ENCODE measurements at regions not wholly inside any gene's neighbourhood (a gene's known extent, or its start where the extent isn't known, plus 50 kb on each side); places are given as distances from the start of the nearest gene placed in this dataset.

DNA sequence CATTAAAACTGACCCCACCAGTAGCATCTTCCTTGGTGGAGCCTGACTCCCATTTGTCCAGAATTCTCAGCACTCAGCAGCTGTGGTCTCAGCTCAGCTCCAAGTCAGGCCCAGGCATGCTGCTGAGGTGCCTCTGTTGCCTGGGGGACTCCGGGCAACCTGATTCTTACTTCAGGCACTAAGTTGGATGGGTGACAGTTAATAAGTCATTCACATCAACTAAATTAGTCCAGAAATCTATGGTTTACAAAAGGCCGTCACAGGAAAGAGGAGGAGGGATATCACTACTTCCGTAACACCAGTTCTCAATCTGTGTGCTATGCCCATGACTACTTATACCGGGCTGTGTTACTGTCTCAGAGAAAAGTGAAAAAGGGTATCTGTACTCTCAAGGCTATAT is 310.2 kb downstream of the SATB1 start:
- Histone ChIP-seq H3K4me2 (replicated peaks; ENCODE audit: low read depth, low read length, poor library complexity, severe bottlenecking) (no peak overlapping the region), H3K36me3 (replicated peaks in 1 of 2; ENCODE audit: control extremely low read depth in 1 of 2, control insufficient read depth in 1 of 2, extremely low read depth in 1 of 2, insufficient read depth in 2 of 2, low read length in 1 of 2) (no peaks in the 10 kb centered on the region), H3K9me3 (ENCODE audit: control extremely low read depth in 1 of 3, control insufficient read depth in 2 of 3, insufficient read depth in 1 of 3, low read length in 2 of 3) (no peaks in the 10 kb centered on the region), H3K27ac (ENCODE audit: low read length in 2 of 2) (no peak overlapping the region), H3K27me3 (replicated peaks in 1 of 4; ENCODE audit: control extremely low read depth in 1 of 4, control insufficient read depth in 3 of 4, insufficient read depth in 4 of 4, low read length in 3 of 4) (no peaks in the 10 kb centered on the region), H3K4me1 (ENCODE audit: control insufficient read depth in 2 of 2, insufficient read depth in 2 of 2, low read length in 2 of 2) (peaks cover 3 to 7% of the 10 kb centered on the region in 2 donors), H3K79me2 (ENCODE audit: control insufficient read depth, insufficient read depth, low read length) (no peaks in the 10 kb centered on the region), H3K9ac (ENCODE audit: low read length) (no peak overlapping the region), H3K4me3 (ENCODE audit: control extremely low read depth in 1 of 5, extremely low read depth in 1 of 5, insufficient read depth in 1 of 5, low read depth in 2 of 5, low read length in 4 of 5) (no peak overlapping the region), H2AFZ (ENCODE audit: insufficient read depth, low read depth, low read length, poor library complexity, severe bottlenecking) (no peak overlapping the region), H4K20me1 (ENCODE audit: control insufficient read depth, insufficient read depth, low read length, poor library complexity, severe bottlenecking) (no peaks in the 10 kb centered on the region)
- no CpG with 5 or more reads among the region's 4 CpGs for WGBS (ENCODE audit: insufficient coverage)
- CTCF ChIA-PET = no interaction called here
- POLR2A ChIA-PET = no interaction called here
- Mint-ChIP-seq H3K4me3 (no peak overlapping the region), H3K27ac (no peak overlapping the region), H3K27me3 (peaks cover 11% of the 10 kb centered on the region), H3K4me1 (peaks cover 8% of the 10 kb centered on the region), H3K9me3 (ENCODE audit: insufficient read depth) (no peaks in the 10 kb centered on the region)
- DNase-seq (no peak), ATAC-seq (ENCODE audit: low read depth) (no peak)
- no peak for TF ChIP-seq EZH2 (IDR thresholded peaks at IDR 0.05; ENCODE audit: borderline replicate concordance, insufficient read depth, low read depth, low read length, poor library complexity, severe bottlenecking)
- TF ChIP-seq CTCF (IDR thresholded peaks at IDR 0.05) = no peak
- intact Hi-C loops (cut with micrococcal nuclease) = no loop called here

- TF ChIP-seq EZH2 (IDR thresholded peaks at IDR 0.05; ENCODE audit: borderline replicate concordance, insufficient read depth, low read depth, low read length, poor library complexity, severe bottlenecking) (no peak), CTCF (IDR thresholded peaks at IDR 0.05) (no peak)
- H3K79me2 ChIP-seq (ENCODE audit: control insufficient read depth, insufficient read depth, low read length) = no peaks in the 10 kb centered on the region
- no peaks in the 10 kb centered on the region for H4K20me1 ChIP-seq (ENCODE audit: control insufficient read depth, insufficient read depth, low read length, poor library complexity, severe bottlenecking)
- Mint-ChIP-seq H3K27ac (no peak overlapping the region), H3K9me3 (ENCODE audit: insufficient read depth) (no peaks in the 10 kb centered on the region), H3K27me3 (peaks cover 3% of the 10 kb centered on the region), H3K4me1 (peaks cover 8% of the 10 kb centered on the region), H3K4me3 (no peak overlapping the region)
- POLR2A ChIA-PET = no interaction called here
- no peaks in the 10 kb centered on the region for H3K27me3 ChIP-seq (replicated peaks in 1 of 4; ENCODE audit: control extremely low read depth in 1 of 4, control insufficient read depth in 3 of 4, insufficient read depth in 4 of 4, low read length in 3 of 4)
- H3K36me3 ChIP-seq (replicated peaks in 1 of 2; ENCODE audit: control extremely low read depth in 1 of 2, control insufficient read depth in 1 of 2, extremely low read depth in 1 of 2, insufficient read depth in 2 of 2, low read length in 1 of 2) = no peaks in the 10 kb centered on the region
- H3K4me2 ChIP-seq (replicated peaks; ENCODE audit: low read depth, low read length, poor library complexity, severe bottlenecking) = no peak overlapping the region
- H3K4me3 ChIP-seq (ENCODE audit: control extremely low read depth in 1 of 5, extremely low read depth in 1 of 5, insufficient read depth in 1 of 5, low read depth in 2 of 5, low read length in 4 of 5) = no peak overlapping the region
- H3K27ac ChIP-seq (ENCODE audit: low read length in 2 of 2) = no peak overlapping the region
- intact Hi-C loops (cut with micrococcal nuclease) = no loop called here
- peaks cover 0 to 1% (median 0%) of the 10 kb centered on the region in 3 donors for H3K9me3 ChIP-seq (ENCODE audit: control extremely low read depth in 1 of 3, control insufficient read depth in 2 of 3, insufficient read depth in 1 of 3, low read length in 2 of 3)
- peaks cover 3 to 7% of the 10 kb centered on the region in 2 donors for H3K4me1 ChIP-seq (ENCODE audit: control insufficient read depth in 2 of 2, insufficient read depth in 2 of 2, low read length in 2 of 2)
- H2AFZ ChIP-seq (ENCODE audit: insufficient read depth, low read depth, low read length, poor library complexity, severe bottlenecking) = no peak overlapping the region
- 100% methylated on average over 1 of the region's 4 CpGs for WGBS (ENCODE audit: insufficient coverage)
- no peak for ATAC-seq (ENCODE audit: low read depth)
- no peak for DNase-seq
- no peak overlapping the region for H3K9ac ChIP-seq (ENCODE audit: low read length)
- CTCF ChIA-PET = interaction anchor here (0.7 kb wide), 1 partner anchor 640 kb away, joined by 4 read pairs; no protein-coding TSS in a partner anchor
These were observed 311.7 kb downstream of the SATB1 start for GRCh38 chr3:18113417-18113816.

Data from B cell (primary cell).